Umbilical cord (tissue), 1 donor: ENCODE measurements at regions not wholly inside any gene's neighbourhood (a gene's known extent, or its start where the extent isn't known, plus 50 kb on each side); places are given as distances from the start of the nearest gene placed in this dataset.
A peak's percentile ranks its signal among the peaks of the same experiment; 100 is the strongest.

Experiments used
- DNase-seq: peaks from one replicate; pipeline ENCODE4 v3.0.0-alpha.2; 2015; ENCODE audit warnings: low spot score

DNA sequence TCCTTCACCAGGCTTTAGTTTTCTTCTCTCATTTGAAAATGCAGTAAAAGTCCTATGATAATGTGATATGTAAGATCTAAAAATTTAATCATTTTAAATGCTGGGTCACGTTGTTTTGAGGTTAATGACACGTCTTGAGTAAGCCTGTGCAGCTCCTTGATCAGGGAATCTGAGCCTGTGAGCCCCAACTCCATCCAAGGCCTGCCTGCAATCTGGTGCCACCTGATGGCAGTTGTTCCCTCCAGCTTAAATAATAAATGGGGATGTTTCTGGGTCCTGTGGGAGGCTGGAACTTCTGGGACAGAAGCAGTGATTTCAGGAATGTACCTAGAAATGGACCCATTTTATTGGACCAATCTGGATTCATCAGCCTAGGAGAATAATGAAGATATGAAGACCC lies 455.4 kb upstream of the ADGRL3 start:
- no peak for DNase-seq

DNA sequence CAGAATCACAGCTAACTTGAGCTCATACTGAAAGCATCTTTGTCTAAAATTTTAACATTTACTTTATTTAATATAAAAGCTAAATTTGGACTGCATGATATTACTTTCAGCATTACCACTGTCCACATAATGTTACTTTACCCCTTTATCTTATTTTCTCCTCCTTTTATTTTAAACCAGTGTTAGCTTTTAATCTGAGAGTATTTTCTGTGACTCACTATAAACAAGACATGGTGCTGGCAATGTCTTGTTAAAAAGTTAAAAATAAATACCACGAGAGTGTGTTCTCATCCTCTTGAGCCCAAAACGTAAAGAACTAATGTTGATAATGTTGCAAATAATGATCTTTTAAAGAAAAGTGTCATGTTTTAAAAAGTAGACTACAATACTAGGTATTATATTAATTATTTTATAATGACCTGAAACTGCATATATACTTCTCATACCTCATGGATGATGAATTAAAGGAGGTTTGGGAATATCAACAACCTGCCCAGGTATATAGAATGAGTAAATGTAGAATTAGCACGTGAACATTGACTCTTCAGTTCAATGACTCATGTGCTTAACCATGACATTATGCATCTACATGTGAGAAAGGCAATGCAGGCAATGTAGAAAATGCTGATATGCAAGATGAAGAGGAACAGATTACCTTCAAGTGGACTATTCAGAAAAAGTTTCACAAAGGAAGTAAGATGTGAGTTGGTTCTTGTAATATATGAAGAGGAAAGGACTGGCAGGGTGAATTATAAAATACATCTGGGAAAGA lies 454.1 kb upstream of the ADGRL3 start:
- peak; percentile 59 for DNase-seq

DNA sequence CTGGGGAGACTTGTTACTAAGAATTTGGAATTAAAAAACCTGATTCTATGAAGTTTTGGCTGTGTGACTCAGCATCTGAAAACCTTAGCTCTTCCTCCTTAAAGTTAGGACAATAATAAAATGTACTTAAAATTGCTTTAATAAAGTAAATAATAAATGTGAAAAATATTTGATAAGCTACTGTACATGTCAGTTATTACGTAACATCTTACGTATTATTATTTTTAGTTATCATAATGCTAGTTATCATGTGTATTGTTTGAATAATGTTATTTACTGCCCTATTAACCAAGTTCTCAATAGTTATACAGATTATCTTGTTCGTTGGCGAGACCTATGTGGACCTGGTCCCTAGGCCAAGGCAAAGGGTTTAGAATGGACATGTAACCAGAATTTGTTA lies 449.2 kb upstream of the ADGRL3 start:
- no peak for DNase-seq

DNA sequence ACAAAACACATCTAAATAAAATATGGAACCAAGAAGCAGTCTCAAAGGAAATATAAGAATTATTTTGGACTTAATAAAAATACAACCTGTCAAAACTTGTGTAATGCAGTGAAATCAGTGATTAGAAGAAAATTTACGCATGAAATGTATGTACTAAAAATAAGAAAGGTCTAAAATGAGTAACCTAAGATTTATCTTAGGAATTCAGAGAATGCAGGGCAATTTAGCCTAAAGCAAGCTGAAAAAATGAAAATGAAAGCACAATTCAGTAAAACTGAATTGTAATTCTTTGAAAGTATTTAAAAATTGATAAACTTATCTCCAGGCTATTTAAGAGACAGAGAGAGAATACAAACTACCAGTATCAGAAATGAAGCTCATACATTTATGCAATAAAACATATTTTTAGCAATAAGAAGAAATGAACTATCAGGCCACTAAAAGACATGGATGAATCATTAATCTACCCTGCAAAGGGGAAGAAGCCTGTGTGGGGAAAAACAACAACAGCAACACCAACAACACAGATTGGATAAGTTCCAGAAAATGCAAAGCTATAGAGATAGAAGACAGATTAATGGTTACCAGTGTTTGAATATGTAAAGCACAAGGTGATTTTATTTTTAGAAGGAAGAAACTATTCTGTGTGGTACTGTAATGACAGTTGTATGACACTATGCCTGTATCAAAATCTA lies 442.0 kb upstream of the ADGRL3 start:
- DNase-seq, result no peak

DNA sequence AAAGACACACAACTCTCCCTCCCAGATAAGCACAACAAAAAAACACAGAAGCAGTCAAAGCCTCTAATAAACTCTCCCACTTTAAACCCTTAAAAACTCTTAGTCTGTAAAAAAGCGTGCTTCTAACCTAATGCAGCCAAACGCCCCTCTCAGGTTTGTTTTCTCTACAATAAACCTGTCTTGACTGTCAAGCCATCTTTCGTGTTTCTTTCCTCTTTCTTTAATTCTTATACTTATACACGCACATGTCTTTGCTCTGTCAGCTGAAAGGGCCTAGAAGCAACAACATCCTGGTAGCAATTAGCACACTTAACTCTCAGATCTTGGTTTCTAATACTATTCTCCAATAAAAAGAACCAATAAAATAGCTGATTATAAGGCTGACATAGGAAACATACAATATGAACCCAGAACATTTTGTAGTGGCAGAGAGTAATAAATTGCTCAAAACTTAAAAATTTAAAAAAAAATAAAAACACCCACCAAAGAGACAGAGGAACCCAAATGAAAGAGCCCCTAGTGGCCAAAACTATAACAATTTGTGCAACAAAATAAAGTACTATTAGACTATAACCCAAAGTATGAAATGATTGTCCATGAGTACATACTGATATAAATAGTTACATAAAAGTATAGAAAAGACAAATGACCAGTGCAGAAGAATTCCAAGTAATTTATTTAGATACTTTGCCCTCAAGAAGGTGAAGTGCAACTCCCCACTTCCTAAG lies 440.4 kb upstream of the ADGRL3 start:
- DNase-seq, result no peak

DNA sequence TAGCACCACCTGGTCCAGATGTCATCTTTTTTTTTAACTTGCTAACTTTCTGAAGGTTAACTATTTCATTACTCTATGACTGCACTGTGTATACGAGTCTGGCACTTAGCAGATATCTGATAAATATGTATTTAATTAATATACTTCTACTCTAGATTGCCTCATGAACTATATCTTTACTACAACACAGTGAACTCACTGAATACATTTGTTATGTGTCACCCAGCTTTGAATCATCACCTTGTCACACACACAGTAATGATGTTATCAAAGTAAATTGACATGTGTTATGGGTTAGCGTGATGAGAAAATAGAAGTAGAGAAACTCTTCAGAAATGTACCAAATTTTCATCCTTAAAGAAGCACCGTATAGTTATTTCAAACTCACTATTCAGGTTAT lies 419.3 kb upstream of the ADGRL3 start:
- DNase-seq, result no peak

DNA sequence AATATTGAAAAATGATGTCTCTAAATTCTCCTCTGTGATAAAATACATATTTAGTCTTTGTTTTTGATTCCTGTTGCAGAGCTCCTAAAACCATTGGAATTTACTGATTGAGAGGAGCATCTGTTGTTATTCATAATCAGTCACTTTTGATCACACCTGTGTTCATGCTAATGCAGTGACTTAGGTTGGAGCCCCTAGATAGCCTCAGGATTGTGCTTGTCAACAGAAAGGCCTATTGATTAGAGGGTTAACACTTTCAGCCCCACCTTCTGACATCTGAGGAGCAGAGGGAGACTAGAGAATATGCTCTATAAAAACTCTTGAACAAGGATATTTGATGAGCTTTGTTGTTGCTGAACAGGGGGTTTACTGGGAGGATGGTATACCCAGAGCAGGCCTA lies 409.5 kb upstream of the ADGRL3 start:
- no peak for DNase-seq

DNA sequence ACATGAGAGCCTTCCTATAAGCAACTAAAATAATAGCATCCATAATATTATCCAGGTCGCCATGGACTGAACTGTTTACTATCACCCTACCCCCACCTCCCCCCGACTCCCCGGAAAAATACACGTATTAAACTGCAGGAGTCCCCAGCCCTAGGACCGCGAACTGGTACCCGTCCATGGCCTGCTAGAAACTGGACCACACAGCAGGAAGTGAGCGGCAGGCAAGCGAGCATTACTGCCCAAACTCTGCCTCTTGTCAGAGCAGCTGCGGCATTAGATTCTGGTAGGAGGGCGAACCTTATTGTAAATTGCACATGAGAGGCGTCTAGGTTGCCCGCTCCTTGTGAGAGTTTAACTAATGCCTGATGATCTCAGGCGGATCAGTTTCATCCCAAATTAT lies 405.8 kb upstream of the ADGRL3 start:
- DNase-seq, result no peak

DNA sequence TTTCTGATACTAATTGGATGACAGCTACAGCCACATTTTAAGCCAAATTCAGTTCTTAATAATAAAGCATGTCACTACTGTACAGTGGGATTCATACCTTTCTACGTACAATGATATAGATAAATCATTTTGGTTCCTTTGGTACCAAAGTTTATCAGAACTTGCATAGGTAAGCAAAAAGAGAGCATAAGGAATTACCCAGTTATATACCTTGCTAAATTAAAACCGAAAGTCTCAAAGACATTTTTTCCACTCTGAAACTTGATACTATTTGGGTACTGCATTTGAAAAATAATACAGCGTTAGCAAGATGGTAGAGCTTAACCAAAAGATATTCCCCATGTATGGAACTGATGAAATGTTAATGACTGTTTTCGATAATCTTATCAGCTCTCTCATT lies 400.9 kb upstream of the ADGRL3 start:
- no peak for DNase-seq

DNA sequence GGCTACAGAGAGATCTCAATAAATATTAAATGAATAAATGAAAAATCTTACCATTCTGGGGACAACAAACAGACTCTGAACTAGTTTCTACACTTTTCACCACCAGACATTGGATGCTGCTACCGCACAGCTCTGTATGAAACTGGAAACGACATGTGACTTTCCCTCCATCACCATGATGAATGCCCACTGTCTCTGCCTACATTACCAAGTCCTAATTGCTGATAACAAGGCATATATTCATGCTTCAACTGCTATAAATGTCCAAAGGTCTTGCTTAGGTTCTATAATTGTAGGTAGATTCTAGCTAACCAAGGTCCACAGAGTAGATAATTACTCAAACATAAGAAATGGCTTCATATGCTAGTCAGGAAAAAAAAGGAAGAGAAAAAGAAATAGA lies 399.4 kb upstream of the ADGRL3 start:
- no peak for DNase-seq

DNA sequence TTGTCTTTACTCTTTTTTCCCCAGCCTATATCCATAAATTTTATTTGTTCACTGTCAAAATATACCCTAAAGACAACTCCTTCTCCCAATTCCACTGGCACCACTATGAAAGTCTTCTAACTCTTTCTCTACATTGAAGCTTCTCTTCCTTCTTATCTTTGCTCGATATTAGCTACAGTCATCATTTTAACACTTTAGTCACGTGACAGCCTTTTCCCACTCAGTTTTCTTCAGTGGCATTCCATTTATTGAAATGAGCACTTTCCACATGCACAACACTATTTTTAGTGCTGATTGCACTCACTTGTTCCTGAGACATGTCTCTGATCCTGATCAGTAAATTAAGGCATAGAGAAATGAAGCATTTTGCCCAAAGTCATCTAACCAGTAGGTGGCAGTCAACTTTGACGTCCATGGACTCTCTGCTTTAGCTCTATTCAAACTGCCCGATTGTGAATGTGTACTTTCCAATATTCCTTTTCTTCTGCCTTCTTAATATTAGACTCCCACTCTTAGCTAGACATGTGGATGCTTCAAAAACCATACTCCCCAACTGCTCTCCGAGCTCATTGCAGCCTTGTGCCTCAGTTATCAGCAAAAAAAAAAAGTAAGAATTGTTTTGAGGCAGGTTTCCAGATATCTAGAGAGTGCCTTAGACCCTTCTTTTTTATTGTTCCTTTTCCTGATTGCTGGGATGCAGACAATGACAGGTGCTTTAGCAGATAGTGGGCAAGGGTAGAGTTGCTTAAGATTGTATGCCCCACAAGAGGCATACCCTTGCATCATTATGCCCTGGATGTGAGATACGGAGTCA lies 394.4 kb upstream of the ADGRL3 start:
- peak; percentile 2 for DNase-seq

DNA sequence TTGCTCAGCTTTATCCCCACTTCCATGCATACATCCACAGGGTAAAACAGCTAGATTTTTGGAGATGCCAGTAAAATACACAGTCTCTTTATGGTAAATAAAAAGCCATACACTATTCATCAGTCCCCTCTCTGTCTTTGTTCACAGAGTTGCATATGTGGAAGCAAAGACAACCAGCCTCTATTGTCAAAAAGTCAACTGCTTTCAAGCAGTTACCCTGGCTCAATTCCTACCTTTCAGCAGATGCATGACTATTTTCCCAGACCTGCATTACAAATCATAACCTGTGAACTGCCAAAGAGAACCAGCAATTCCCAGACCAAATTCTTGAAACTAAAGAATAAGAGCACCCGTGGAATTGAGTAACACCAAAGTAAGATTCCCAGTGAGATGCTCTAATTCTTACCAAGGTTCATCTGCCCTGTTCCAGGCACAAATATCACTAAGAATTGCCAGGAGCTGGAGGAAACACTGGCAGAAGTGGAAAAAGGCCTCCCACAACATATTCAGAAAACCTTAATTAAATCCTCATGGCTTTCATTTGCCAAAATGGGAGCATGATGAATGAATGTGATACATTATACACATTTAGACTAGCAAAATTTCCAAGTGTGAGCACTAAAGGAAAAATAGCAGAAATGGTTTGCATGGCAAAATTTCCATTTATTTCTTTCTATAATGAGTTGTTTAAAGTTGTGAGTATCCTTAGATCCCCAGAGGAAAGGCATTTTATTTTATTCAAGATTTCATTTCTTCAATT lies 391.2 kb upstream of the ADGRL3 start:
- no peak for DNase-seq

DNA sequence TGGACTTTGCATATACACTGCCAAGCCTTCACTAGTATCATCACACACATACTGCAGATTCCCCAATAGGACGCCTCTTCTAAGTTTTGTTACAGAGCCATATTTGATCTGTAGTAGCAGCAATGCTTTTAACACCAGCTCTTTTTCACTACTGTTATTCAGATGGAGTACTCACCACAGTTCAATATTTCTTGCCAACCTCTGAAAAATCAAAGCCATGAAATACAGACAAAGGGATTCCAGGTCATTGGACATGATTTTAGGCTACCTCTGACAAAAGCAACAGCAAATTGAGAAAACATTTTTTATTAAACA lies 390.7 kb upstream of the ADGRL3 start:
- no peak for DNase-seq

DNA sequence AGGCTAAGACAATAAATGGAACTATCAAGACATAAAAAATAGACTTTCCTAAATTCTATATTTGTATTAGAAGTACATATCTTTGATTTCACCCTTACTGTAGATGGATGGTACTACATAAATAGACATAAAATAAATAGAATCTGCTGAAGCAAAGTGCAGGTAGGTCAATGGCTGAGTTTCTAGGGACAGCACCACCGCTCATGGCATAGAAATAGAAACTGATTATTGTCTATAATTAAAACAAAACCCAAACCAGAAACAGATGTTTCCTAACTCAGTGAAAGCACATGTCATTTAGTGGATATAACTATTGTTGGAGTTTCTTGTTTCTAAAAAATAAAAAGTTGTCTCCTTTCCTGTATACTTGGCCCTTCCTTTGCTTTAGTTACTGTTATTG lies 387.3 kb upstream of the ADGRL3 start:
- no peak for DNase-seq

DNA sequence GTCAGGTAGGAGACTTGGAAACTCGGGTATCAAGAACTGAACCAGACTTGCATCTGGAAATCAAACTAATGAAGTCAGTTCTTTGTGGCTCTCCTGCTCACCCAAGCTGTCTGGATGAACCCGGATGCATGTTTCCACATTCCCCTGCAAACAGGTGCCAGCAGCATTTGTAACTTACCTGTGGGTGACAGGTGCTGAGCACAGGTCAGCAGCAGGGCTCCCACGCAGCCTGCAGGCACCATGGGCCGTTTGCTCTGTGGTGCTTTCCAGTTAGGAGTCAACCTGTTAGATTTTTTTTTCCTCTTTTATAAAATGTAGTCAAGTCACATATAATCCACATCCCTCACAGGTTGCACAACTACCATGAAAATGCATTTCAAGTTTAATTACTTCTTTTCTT lies 385.6 kb upstream of the ADGRL3 start:
- DNase-seq, result no peak

DNA sequence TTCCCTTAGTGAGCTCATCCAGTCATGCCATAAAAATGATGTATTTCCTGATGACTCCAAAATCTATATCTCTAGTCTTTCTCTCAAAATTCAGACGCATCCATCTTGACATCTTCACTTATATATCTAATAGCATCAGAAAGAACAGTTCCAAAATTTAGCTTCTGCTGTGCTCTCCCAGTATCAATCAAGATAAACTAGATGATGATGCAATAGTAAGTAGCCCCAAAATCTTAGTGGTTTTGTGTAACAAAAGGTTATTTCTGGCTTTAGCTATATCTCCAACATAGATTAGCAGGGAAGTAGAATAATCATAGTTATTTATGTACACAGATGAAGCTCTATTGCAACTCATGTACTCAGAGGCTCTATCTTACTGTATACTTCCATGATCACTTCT lies 382.5 kb upstream of the ADGRL3 start:
- no peak for DNase-seq

DNA sequence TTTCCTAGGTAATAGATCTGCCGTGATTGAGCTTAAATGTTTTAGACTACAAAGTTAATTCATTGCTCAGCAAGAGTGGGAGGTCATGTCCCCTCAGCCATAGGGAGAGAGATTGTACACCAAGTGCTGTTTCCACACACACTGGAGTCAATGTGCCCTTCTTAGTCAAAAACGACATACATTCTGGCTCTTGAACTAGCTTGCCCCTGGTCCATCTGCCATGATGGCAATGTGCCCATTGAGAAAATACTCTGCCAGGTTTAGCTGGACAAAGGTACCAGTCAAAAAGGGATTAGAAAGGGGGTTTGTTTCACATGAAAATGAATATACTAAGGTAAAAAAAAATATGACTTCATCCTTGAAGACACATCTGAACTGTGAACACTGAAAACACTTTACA lies 377.1 kb upstream of the ADGRL3 start:
- no peak for DNase-seq

DNA sequence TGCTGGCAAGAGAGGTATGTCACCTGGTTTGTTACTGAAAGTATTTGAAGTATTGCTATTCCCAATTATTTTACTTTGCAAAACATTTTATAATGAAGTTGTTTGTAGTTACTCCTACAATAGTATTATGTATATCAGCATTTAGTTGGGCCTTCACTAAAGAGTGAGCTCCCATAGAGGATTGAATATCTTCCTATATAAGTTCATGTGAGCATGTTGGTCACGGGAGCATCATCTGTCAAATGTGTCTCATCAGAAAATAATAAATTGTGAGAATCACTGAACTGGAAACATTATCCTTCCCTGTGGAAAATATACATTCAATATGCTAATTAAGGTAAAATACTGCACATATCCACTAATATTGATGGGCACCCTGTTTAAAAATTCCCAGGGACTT lies 360.1 kb upstream of the ADGRL3 start:
- DNase-seq, result no peak

DNA sequence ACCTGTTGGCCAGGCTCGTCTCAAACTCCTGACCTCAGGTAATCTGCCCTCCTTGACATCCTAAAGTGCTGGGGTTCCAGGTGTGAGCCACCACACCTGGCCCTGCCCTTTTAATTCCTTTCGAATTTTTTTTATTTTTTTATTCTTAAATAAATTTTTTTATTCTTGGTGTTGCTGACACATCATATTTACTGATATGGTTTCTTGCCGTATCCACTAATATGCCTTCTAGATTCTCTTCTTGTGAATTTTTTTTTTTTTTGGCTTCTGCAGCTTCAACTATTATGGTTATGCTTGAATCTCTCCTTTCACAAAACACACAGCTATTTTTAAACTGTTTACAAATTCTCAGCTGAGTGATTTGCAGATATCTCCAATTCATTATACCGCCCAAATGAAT lies 353.4 kb upstream of the ADGRL3 start:
- DNase-seq, result no peak

DNA sequence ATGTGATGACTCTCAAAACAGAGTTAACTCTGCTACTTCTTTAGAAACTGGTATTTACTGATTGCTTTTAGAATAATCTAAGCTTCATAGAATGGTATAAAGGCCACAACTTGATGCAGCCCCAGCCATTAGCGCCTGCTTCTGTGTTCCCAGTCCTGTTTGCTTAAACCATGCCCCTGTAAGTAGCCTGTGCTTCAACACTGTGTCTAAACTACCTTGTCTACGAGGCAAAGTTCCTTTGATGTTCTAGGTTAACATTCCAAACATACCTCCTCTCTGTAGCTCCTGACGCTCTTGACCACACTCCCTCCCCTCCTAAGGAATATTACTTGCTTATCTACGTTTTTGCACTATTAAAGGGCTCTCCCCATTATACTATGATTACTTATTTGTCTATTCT lies 352.5 kb upstream of the ADGRL3 start:
- no peak for DNase-seq

DNA sequence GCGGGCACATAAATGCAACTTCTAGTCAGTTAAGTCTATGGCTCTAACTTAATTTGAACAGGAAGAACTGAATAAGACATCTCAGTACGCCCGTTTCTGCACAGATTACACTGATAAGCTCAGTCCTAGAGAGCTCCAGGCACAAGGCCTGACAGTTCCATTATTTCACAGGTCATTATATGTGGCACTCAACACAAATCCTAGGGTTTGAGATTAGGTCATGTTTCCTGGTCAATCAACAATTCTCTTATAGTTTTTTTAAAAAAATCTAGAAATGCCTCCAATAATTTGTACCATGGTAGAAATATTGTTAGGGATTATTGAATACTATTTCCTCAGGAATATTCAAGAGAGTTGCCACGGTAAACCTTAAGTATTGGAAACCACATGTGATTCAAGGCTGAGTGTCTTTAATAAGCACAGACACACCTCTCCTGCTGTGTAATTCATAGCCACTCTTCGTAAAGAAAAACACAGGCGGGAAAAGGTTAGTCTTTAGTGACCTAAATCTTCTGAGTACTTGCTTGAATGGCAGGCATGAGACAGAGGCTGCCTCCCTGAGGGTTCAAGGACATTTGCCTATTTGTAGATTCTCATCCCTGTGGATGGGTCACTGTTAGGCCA lies 342.9 kb upstream of the ADGRL3 start:
- no peak for DNase-seq
